IMR-90 (cell line): ENCODE measurements at regions not wholly inside any gene's neighbourhood (a gene's known extent, or its start where the extent isn't known, plus 50 kb on each side); places are given as distances from the start of the nearest gene placed in this dataset.

Experiments used
- ATAC-seq: fragments of 200-7000 bp; cut with Tn5 transposase; 2 replicates; pipeline ENCODE4 v1.9.1; 2020; ENCODE audit warnings: low read depth, mild to moderate bottlenecking, moderate library complexity
- BruUV-seq: library from RNA; stranded (reverse); fragments of 400-500 nt; replicated peaks from 2 replicates; lab custom pipeline; 2021; lab: Mats Ljungman, UMichigan
- CTCF ChIA-PET: fragments of 300-600 bp; formaldehyde crosslinking; extraction: SDS; loops from one replicate; lab custom pipeline; 2021; ENCODE audit warnings: antibody characterized with exemption; lab: Yijun Ruan, JAX
- POLR2A ChIA-PET: fragments of 300-600 bp; sonication (Branson Sonifier 250); formaldehyde crosslinking; loops from one replicate; lab custom pipeline; 2022; ENCODE audit warnings: antibody characterized with exemption; ENCODE audit not compliant: unreplicated experiment; lab: Charles Lee
- DNase-seq: peaks from one replicate; pipeline ENCODE4 v3.0.0; 2013
- H2AFZ ChIP-seq: replicated peaks from 2 replicates; pipeline ENCODE3; 2013; ENCODE audit warnings: low read length, mild to moderate bottlenecking; ENCODE audit not compliant: poor library complexity
- H2AK5ac ChIP-seq: 2 replicates; pipeline ENCODE4 v1.6.1; 2013; ENCODE audit warnings: low read depth, low read length, inconsistent platforms
- H2AK9ac ChIP-seq: replicated peaks from 2 replicates; pipeline ENCODE3; 2013; ENCODE audit warnings: mild to moderate bottlenecking, low read depth, low read length, moderate library complexity; ENCODE audit not compliant: poor library complexity
- H2BK120ac ChIP-seq: 2 replicates; pipeline ENCODE4 v1.6.1; 2013; ENCODE audit warnings: low read depth, low read length, inconsistent platforms
- H2BK15ac ChIP-seq: 3 replicates; pipeline ENCODE4 v1.6.1; 2013; ENCODE audit warnings: low read depth, low read length, inconsistent platforms
- H2BK20ac ChIP-seq: 2 replicates; pipeline ENCODE4 v1.6.1; 2013; ENCODE audit warnings: low read depth, mild to moderate bottlenecking, inconsistent platforms, low read length, moderate library complexity
- H2BK5ac ChIP-seq: 2 replicates; pipeline ENCODE4 v1.6.1; 2013; ENCODE audit warnings: mild to moderate bottlenecking, low read depth, low read length, inconsistent platforms; ENCODE audit not compliant: poor library complexity, severe bottlenecking
- H3K14ac ChIP-seq: replicated peaks from 2 replicates; pipeline ENCODE4 v1.6.1; 2013; ENCODE audit warnings: low read depth, low read length, inconsistent platforms
- H3K18ac ChIP-seq: 2 replicates; pipeline ENCODE4 v1.6.1; 2013; ENCODE audit warnings: low read depth, low read length, control low read depth
- H3K23ac ChIP-seq: 2 replicates; pipeline ENCODE4 v1.6.1; 2013; ENCODE audit warnings: low read depth, low read length, inconsistent platforms
- H3K27ac ChIP-seq: 2 replicates; pipeline ENCODE4 v1.5.1; 2013; ENCODE audit warnings: mild to moderate bottlenecking, control low read depth, low read length; ENCODE audit not compliant: insufficient read depth
- H3K27me3 ChIP-seq: 2 replicates; pipeline ENCODE4 v1.6.1; 2013; ENCODE audit warnings: low read length; ENCODE audit not compliant: control insufficient read depth, insufficient read depth
- H3K36me3 ChIP-seq: 2 replicates; pipeline ENCODE4 v1.6.1; 2013; ENCODE audit warnings: low read length, mixed read lengths; ENCODE audit not compliant: control insufficient read depth, insufficient read depth
- H3K4ac ChIP-seq: 2 replicates; pipeline ENCODE4 v1.6.1; 2013; ENCODE audit warnings: low read depth, low read length, inconsistent platforms
- H3K4me1 ChIP-seq: 2 replicates; pipeline ENCODE4 v1.6.1; 2013; ENCODE audit warnings: low read length, mixed read lengths; ENCODE audit not compliant: control insufficient read depth, insufficient read depth
- H3K4me2 ChIP-seq: 2 replicates; pipeline ENCODE4 v1.6.1; 2013; ENCODE audit warnings: low read depth, mild to moderate bottlenecking, control low read depth, low read length, moderate library complexity
- H3K4me3 ChIP-seq: 2 replicates; pipeline ENCODE4 v1.5.1; 2013; ENCODE audit warnings: low read depth, mild to moderate bottlenecking, control low read depth, low read length, moderate library complexity; ENCODE audit not compliant: insufficient read depth
- H3K56ac ChIP-seq: 2 replicates; pipeline ENCODE4 v1.6.1; 2013; ENCODE audit warnings: low read length, inconsistent platforms; ENCODE audit not compliant: insufficient read depth; ENCODE audit errors: extremely low read depth
- H3K79me1 ChIP-seq, 2 experiments: 2 replicates each; pipeline ENCODE4 v1.6.1; 2013; ENCODE audit warnings: low read length in 2 of 2, inconsistent platforms in 1 of 2, low read depth in 1 of 2
- H3K9ac ChIP-seq: 2 replicates; pipeline ENCODE4 v1.6.1; 2013; ENCODE audit warnings: low read depth, low read length, control low read depth
- H3K9me1 ChIP-seq: 2 replicates; pipeline ENCODE4 v1.6.1; 2013; ENCODE audit warnings: low read length, inconsistent platforms; ENCODE audit not compliant: insufficient read depth
- H3K9me3 ChIP-seq: 2 replicates; pipeline ENCODE4 v1.6.1; 2013; ENCODE audit warnings: low read length; ENCODE audit not compliant: control insufficient read depth, insufficient read depth
- H4K20me1 ChIP-seq: 2 replicates; pipeline ENCODE4 v1.6.1; 2013; ENCODE audit warnings: low read length, inconsistent platforms; ENCODE audit not compliant: insufficient read depth
- H4K5ac ChIP-seq: 2 replicates; pipeline ENCODE4 v1.6.1; 2013; ENCODE audit warnings: mild to moderate bottlenecking, low read depth, low read length, control low read depth
- H4K8ac ChIP-seq, 2 experiments: 2 replicates each; pipeline ENCODE4 v1.6.1; 2013; ENCODE audit warnings: low read depth in 2 of 2, low read length in 2 of 2, control low read depth in 1 of 2, inconsistent platforms in 1 of 2
- H4K91ac ChIP-seq: 2 replicates; pipeline ENCODE4 v1.6.1; 2013; ENCODE audit warnings: low read depth, low read length, inconsistent platforms; ENCODE audit not compliant: insufficient read depth
- CEBPB ChIP-seq: IDR thresholded peaks from 2 replicates; pipeline ENCODE4 v1.6.1; 2012; ENCODE audit warnings: low read depth, low read length, improper control_type of control experiment
- MAZ ChIP-seq: IDR thresholded peaks from 2 replicates; pipeline ENCODE4 v1.6.1; 2012; ENCODE audit warnings: low read depth, mild to moderate bottlenecking, low read length, improper control_type of control experiment, moderate library complexity, borderline replicate concordance
- MXI1 ChIP-seq: IDR thresholded peaks from 2 replicates; pipeline ENCODE4 v1.6.1; 2012; ENCODE audit warnings: low read depth, mild to moderate bottlenecking, low read length, moderate library complexity, borderline replicate concordance
- POLR2A ChIP-seq: IDR thresholded peaks from 2 replicates; pipeline ENCODE4 v1.6.1; 2012; ENCODE audit warnings: mild to moderate bottlenecking, low read depth, low read length
- RCOR1 ChIP-seq: IDR thresholded peaks from 2 replicates; pipeline ENCODE4 v1.6.1; 2012; ENCODE audit warnings: mild to moderate bottlenecking, low read length, improper control_type of control experiment; ENCODE audit not compliant: insufficient replicate concordance
- WGBS, 2 experiments: methylation state at CpG; one replicate each; pipeline versions ENCODE4 v1.1.5 to v1.1.7; 2013; ENCODE audit warnings: missing lambda C conversion rate in 2 of 2; ENCODE audit not compliant: insufficient read length in 1 of 2; ENCODE audit errors: extremely low coverage in 2 of 2; 5-methylcytosine and 5-hydroxymethylcytosine counted together
- dilution Hi-C: fragments of 300-500 bp; cut with HindIII; formaldehyde crosslinking; loops from one replicate; pipeline ENCODE4 v1.14.3; 2018; ENCODE audit warnings: low sequenced_read_pairs; ENCODE audit not compliant: unreplicated experiment
- in situ Hi-C: fragments of 300-500 bp; cut with MboI; formaldehyde crosslinking; loops from 3 replicates; pipeline ENCODE4 v1.14.3; 2019; ENCODE audit warnings: low sequenced_read_pairs, inconsistent platforms, mixed read lengths
- intact Hi-C: fragments of 100-400 bp; cut with micrococcal nuclease; formaldehyde crosslinking; loops from 2 replicates; pipeline ENCODE4 v1.10.0; 2022
- TF ChIP-seq, protein P1 (sequence below): fragments of 150-350 bp; IDR thresholded peaks from 2 replicates; pipeline ENCODE4 v1.6.1; 2017; ENCODE audit warnings: mild to moderate bottlenecking, antibody characterized with exemption, low read length, low read depth

- in situ Hi-C loops, result no loop called here
- Histone ChIP-seq H4K5ac (no peak overlapping the region; the same call in 1 of the 2 replicates), H3K56ac (no peak overlapping the region), H3K14ac (no peak overlapping the region), H4K91ac (no peak overlapping the region), H2AK5ac (no peak overlapping the region), H4K8ac (no peak overlapping the region), H3K23ac (no peak overlapping the region), H3K79me1 (no peaks in the 10 kb centered on the region), H4K20me1 (no peaks in the 10 kb centered on the region), H3K36me3 (no peaks in the 10 kb centered on the region), H3K4ac (no peak overlapping the region), H2BK15ac (0 out of 3 replicates have a peak overlapping the region, but pooled peaks have one; percentile 87), H2BK120ac (no peak overlapping the region), H3K9me1 (0 out of 2 replicates have a peak, but pooled peaks cover 2% of the 10 kb centered on the region), H3K27me3 (no peaks in the 10 kb centered on the region), H2AK9ac (no peak overlapping the region), H2BK5ac (no peak overlapping the region), H3K4me2 (no peak overlapping the region), H3K4me3 (no peak overlapping the region), H3K18ac (no peak overlapping the region), H3K9me3 (no peaks in the 10 kb centered on the region), H2BK20ac (no peak overlapping the region), H3K4me1 (peaks cover 4% of the 10 kb centered on the region), H2AFZ (no peak overlapping the region), H3K9ac (no peak overlapping the region), H3K27ac (no peak overlapping the region)
- intact Hi-C loops, result no loop called here
- BruUV-seq, result no TSS peak
- TF ChIP-seq POLR2A (no peak), CEBPB (no peak), MXI1 (no peak), MAZ (no peak), RCOR1 (no peak)
- TF ChIP-seq, protein P1, sequence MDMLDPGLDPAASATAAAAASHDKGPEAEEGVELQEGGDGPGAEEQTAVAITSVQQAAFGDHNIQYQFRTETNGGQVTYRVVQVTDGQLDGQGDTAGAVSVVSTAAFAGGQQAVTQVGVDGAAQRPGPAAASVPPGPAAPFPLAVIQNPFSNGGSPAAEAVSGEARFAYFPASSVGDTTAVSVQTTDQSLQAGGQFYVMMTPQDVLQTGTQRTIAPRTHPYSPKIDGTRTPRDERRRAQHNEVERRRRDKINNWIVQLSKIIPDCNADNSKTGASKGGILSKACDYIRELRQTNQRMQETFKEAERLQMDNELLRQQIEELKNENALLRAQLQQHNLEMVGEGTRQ, result no peak
- ATAC-seq, result no peak
- ChIA-PET CTCF (interaction anchor here (1.5 kb wide), 1 partner anchor 8 kb away, joined by 3 read pairs; no protein-coding TSS in a partner anchor), POLR2A (no interaction called here)
- no peak for DNase-seq
- dilution Hi-C loops, result no loop called here
- no CpG with 5 or more reads among the region's 4 CpGs for WGBS, 2 experiments
These were observed 234.8 kb upstream of the ELL2 start for GRCh38 chr5:96196407-96196806.
